ENCODE measurements at regions not wholly inside any gene's neighbourhood (a gene's known extent, or its start where the extent isn't known, plus 50 kb on each side); places are given as distances from the start of the nearest gene placed in this dataset.
"Not testable (repeated sequence)": the region's sequence is repeated elsewhere in the genome, so short reads cannot be mapped to it uniquely, and the experiment has no call there.

GRCh38 chr15:89026167-89026566 lies 62.1 kb upstream of the ABHD2 start:
- DNase-seq (ENCODE audit: low read depth) = no peak
- H3K4me3 ChIP-seq (ENCODE audit: low read depth, low read length) = no peak overlapping the region
- TF ChIP-seq CTCF (IDR thresholded peaks at IDR 0.05; ENCODE audit: insufficient read depth, low read depth, low read length, missing control alignments) = no peak

GRCh38 chr15:89028036-89028435 lies 60.2 kb upstream of the ABHD2 start:
- H3K4me3 ChIP-seq (ENCODE audit: low read depth, low read length) = no peak overlapping the region
- TF ChIP-seq CTCF (IDR thresholded peaks at IDR 0.05; ENCODE audit: insufficient read depth, low read depth, low read length, missing control alignments) = no peak
- DNase-seq (ENCODE audit: low read depth) = no peak

GRCh38 chr15:89030311-89030710 lies 57.9 kb upstream of the ABHD2 start:
- no peak for TF ChIP-seq CTCF (IDR thresholded peaks at IDR 0.05; ENCODE audit: insufficient read depth, low read depth, low read length, missing control alignments)
- DNase-seq (ENCODE audit: low read depth) = no peak
- no peak overlapping the region for H3K4me3 ChIP-seq (ENCODE audit: low read depth, low read length)

GRCh38 chr15:89031637-89032285 lies 56.5 kb upstream of the ABHD2 start:
- H3K4me3 ChIP-seq (ENCODE audit: low read depth, low read length); DNase-seq (ENCODE audit: low read depth): not testable (repeated sequence)

- no peak for TF ChIP-seq CTCF (IDR thresholded peaks at IDR 0.05; ENCODE audit: insufficient read depth, low read depth, low read length, missing control alignments)
- peak; percentile 13 for DNase-seq (ENCODE audit: low read depth)
- H3K4me3 ChIP-seq (ENCODE audit: low read depth, low read length) = no peak overlapping the region
These were observed 54.0 kb upstream of the ABHD2 start for GRCh38 chr15:89034305-89034704.

GRCh38 chr15:89035150-89035549 lies 53.1 kb upstream of the ABHD2 start:
- DNase-seq (ENCODE audit: low read depth) = no peak
- no peak overlapping the region for H3K4me3 ChIP-seq (ENCODE audit: low read depth, low read length)
- no peak for TF ChIP-seq CTCF (IDR thresholded peaks at IDR 0.05; ENCODE audit: insufficient read depth, low read depth, low read length, missing control alignments)

GRCh38 chr15:89035658-89036057 lies 52.6 kb upstream of the ABHD2 start:
- H3K4me3 ChIP-seq (ENCODE audit: low read depth, low read length) = no peak overlapping the region
- TF ChIP-seq CTCF (IDR thresholded peaks at IDR 0.05; ENCODE audit: insufficient read depth, low read depth, low read length, missing control alignments) = no peak
- DNase-seq (ENCODE audit: low read depth) = no peak
